H1 (cell line): ENCODE measurements at regions not wholly inside any gene's neighbourhood (a gene's known extent, or its start where the extent isn't known, plus 50 kb on each side); places are given as distances from the start of the nearest gene placed in this dataset.

ENCODE experiments used
- CHD7 ChIP-seq: fragments of 300-600 bp; sonication (generic); IDR thresholded peaks from 2 replicates; pipeline ENCODE4 v1.7.1; 2012; ENCODE audit warnings: low read length, moderate library complexity, mild to moderate bottlenecking, inconsistent platforms; ENCODE audit not compliant: insufficient replicate concordance

- TF ChIP-seq CHD7 = no peak
- TF ChIP-seq, all 59 proteins: peak for 0
Measured at GRCh38 chr1:101139130-101139529, 97.7 kb upstream of the S1PR1 start (continued).
